Calu3 (cell line): ENCODE measurements at regions not wholly inside any gene's neighbourhood (a gene's known extent, or its start where the extent isn't known, plus 50 kb on each side); places are given as distances from the start of the nearest gene placed in this dataset.

Experiments used
- BruUV-seq: library from RNA; stranded (reverse); fragments of 400-500 nt; replicated peaks from 2 replicates; lab custom pipeline; 2021; lab: Mats Ljungman, UMichigan
- CTCF ChIA-PET: fragments of 300-600 bp; sonication (Branson Sonifier 250); formaldehyde crosslinking; loops from one replicate; lab custom pipeline; 2022; ENCODE audit warnings: antibody characterized with exemption; lab: Charles Lee
- DNase-seq: peaks from one replicate; pipeline ENCODE4 v3.0.0; 2022
- H3K27ac Mint-ChIP-seq: one replicate; pipeline ENCODE4 v1.8.0; 2022; ENCODE audit warnings: mixed read lengths; ENCODE audit not compliant: unreplicated experiment
- H3K27me3 Mint-ChIP-seq: one replicate; pipeline ENCODE4 v1.8.0; 2022; ENCODE audit warnings: mixed read lengths; ENCODE audit not compliant: unreplicated experiment
- H3K36me3 Mint-ChIP-seq: one replicate; pipeline ENCODE4 v1.8.0; 2022; ENCODE audit warnings: mild to moderate bottlenecking, moderate library complexity, mixed read lengths; ENCODE audit not compliant: insufficient read depth, unreplicated experiment
- H3K4me1 Mint-ChIP-seq: one replicate; pipeline ENCODE4 v1.8.0; 2022; ENCODE audit warnings: mild to moderate bottlenecking, low read depth, mixed read lengths; ENCODE audit not compliant: unreplicated experiment
- H3K4me3 Mint-ChIP-seq: one replicate; pipeline ENCODE4 v1.8.0; 2022; ENCODE audit warnings: mild to moderate bottlenecking, low read depth, moderate library complexity, mixed read lengths; ENCODE audit not compliant: unreplicated experiment
- H3K9me3 Mint-ChIP-seq: one replicate; pipeline ENCODE4 v1.8.0; 2022; ENCODE audit warnings: low read depth, mixed read lengths; ENCODE audit not compliant: unreplicated experiment
- intact Hi-C: fragments of 100-400 bp; cut with micrococcal nuclease; formaldehyde crosslinking; loops from one replicate; pipeline ENCODE4 v1.10.0; 2022; ENCODE audit not compliant: unreplicated experiment
- TF ChIP-seq, protein P1 (sequence below): fragments of 200-600 bp; IDR thresholded peaks from one replicate; pipeline ENCODE4 v1.8.0; 2022; ENCODE audit warnings: antibody characterized with exemption; ENCODE audit not compliant: unreplicated experiment

DNA sequence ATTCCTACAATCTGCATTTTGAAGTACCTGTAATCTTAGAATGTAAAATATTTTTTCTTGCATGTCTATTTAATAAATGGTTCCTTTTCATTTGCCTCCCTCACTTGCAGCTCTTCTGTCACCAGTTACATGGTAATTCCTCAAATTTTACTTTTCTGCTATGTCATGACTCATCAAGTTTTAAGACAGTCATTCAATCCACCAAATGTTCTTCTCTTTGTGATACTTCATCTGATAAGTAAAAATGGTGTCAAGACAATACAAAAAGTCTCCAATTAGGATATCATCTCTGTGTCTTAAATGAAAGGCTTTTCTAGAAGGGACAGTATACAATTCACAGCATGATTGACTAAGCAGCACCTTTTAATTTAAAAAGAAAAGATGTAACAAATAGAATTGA, 104.9 kb upstream of the FTMT start:
- Mint-ChIP-seq H3K4me3 (no peak overlapping the region), H3K36me3 (no peaks in the 10 kb centered on the region), H3K27me3 (no peaks in the 10 kb centered on the region), H3K4me1 (no peaks in the 10 kb centered on the region), H3K27ac (no peak overlapping the region), H3K9me3 (no peaks in the 10 kb centered on the region)
- CTCF ChIA-PET, result no interaction called here
- intact Hi-C loops, result no loop called here
- DNase-seq, result no peak
- TF ChIP-seq, protein P1, sequence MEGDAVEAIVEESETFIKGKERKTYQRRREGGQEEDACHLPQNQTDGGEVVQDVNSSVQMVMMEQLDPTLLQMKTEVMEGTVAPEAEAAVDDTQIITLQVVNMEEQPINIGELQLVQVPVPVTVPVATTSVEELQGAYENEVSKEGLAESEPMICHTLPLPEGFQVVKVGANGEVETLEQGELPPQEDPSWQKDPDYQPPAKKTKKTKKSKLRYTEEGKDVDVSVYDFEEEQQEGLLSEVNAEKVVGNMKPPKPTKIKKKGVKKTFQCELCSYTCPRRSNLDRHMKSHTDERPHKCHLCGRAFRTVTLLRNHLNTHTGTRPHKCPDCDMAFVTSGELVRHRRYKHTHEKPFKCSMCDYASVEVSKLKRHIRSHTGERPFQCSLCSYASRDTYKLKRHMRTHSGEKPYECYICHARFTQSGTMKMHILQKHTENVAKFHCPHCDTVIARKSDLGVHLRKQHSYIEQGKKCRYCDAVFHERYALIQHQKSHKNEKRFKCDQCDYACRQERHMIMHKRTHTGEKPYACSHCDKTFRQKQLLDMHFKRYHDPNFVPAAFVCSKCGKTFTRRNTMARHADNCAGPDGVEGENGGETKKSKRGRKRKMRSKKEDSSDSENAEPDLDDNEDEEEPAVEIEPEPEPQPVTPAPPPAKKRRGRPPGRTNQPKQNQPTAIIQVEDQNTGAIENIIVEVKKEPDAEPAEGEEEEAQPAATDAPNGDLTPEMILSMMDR, result no peak
- no TSS peak for BruUV-seq

DNA sequence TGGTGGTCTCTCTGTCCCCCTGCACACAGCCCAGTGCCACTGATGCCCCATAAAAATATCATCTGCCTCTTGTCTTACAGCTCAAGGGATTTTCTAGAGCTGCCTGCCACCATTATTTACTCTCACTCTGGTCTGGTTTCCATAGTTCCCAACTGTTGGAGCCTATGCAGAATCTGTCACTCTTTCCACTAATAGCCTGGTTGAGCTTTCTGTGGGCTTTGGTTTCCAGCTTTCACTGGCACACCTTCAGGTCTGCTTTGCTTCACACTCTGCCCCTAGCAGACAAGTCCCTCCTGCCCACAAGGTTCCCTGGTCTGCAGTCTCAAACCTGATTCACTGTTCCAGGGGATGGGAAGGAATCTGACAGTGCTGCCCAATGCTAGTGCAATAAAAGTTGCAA, 103.0 kb upstream of the FTMT start:
- H3K4me3 Mint-ChIP-seq, result no peak overlapping the region
- H3K4me1 Mint-ChIP-seq, result no peaks in the 10 kb centered on the region
- intact Hi-C loops, result no loop called here
- H3K27ac Mint-ChIP-seq, result no peak overlapping the region
- no peaks in the 10 kb centered on the region for H3K9me3 Mint-ChIP-seq
- no peaks in the 10 kb centered on the region for H3K36me3 Mint-ChIP-seq
- H3K27me3 Mint-ChIP-seq, result no peaks in the 10 kb centered on the region
- CTCF ChIA-PET, result no interaction called here
- TF ChIP-seq, protein P1, result no peak
- no peak for DNase-seq
- no TSS peak for BruUV-seq

DNA sequence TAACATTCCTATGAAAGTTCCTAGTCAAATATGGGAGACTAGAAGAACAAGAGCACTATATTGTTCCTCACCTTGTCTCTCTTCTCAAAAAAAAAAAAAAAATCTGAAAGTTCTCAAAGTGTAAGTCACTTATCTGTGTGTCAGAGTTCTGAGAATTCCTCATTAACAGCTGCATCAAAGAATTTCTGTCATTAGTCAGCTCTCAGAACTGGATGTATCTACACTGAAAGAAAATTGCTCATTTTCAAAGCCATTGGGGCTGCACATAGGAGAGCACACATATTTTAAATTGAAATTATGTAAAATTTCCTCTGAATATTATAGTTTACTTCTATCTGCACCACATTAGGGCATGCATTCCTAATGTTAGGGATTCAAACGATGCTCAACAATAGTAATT, 99.5 kb upstream of the FTMT start:
- TF ChIP-seq, protein P1, result no peak
- BruUV-seq, result no TSS peak
- Mint-ChIP-seq H3K27me3 (no peaks in the 10 kb centered on the region), H3K27ac (no peak overlapping the region), H3K4me3 (no peak overlapping the region), H3K9me3 (no peaks in the 10 kb centered on the region), H3K4me1 (no peaks in the 10 kb centered on the region), H3K36me3 (no peaks in the 10 kb centered on the region)
- DNase-seq, result no peak
- CTCF ChIA-PET, result no interaction called here
- intact Hi-C loops, result no loop called here

DNA sequence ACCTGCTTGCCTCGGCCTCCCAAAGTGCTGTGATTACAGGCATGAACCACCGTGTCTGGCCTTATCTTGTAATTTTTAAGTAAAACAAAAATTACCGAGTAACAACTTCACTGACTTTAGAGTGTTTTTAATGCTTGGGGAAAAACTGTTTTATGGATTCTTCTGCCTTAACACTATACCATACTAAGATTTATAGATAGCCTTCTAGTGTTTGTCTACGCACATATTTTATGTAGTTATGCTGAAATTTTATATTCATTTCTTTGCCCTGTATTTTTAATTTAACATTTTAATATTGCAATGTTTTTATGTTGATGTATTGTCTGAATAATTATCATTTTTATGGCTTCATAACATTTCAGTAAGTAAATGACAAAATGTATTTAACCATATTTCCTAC, 96.4 kb upstream of the FTMT start:
- Mint-ChIP-seq H3K9me3 (no peaks in the 10 kb centered on the region), H3K4me1 (no peaks in the 10 kb centered on the region), H3K36me3 (no peaks in the 10 kb centered on the region), H3K27me3 (no peaks in the 10 kb centered on the region), H3K4me3 (no peak overlapping the region), H3K27ac (no peak overlapping the region)
- intact Hi-C loops, result no loop called here
- BruUV-seq, result no TSS peak
- CTCF ChIA-PET, result no interaction called here
- DNase-seq, result no peak
- TF ChIP-seq, protein P1, result no peak

DNA sequence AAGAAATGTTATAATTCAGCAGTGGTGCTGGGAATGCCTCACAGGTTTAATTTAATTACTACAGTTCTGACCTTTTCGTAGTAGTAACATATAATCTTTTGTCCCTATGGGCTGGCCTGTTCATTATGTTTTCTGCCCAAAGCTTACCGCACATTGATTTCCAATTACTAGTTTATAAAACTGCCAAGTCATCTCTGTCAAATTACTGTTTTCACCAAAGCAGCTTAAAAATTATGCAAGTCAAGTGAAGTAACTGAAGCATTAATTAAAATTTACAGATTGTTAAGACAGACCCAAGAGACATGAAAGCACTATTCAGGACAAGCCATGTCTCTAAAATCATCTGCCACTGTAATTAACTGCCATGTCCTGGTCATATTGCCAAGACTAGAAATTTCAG, 93.9 kb upstream of the FTMT start:
- Mint-ChIP-seq H3K4me1 (no peaks in the 10 kb centered on the region), H3K27me3 (no peaks in the 10 kb centered on the region), H3K9me3 (peaks cover under 1% of the 10 kb centered on the region), H3K4me3 (no peak overlapping the region), H3K36me3 (no peaks in the 10 kb centered on the region), H3K27ac (no peak overlapping the region)
- DNase-seq, result no peak
- TF ChIP-seq, protein P1, result no peak
- no TSS peak for BruUV-seq
- intact Hi-C loops, result no loop called here
- CTCF ChIA-PET, result no interaction called here
